ENCODE measurements at regions not wholly inside any gene's neighbourhood (a gene's known extent, or its start where the extent isn't known, plus 50 kb on each side); places are given as distances from the start of the nearest gene placed in this dataset.

DNA sequence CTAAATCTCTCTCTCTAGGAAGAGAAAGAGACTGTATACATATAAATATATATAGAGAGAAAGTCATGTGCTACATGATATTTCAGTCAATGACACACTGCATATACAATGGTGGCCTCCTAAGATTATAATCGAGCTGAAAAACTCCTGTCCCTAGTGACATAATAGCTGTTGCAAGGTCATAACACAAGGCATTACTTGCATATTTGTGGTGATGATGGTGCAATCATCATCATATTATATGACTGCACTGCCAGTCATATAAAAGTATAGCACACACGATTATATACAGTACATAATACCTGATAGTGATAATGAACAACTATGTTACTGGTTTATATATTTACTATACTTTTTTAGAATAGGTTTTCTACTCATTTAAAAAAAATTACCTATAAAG, 316.7 kb downstream of the FGFR2 start:
- TF ChIP-seq, protein P1, sequence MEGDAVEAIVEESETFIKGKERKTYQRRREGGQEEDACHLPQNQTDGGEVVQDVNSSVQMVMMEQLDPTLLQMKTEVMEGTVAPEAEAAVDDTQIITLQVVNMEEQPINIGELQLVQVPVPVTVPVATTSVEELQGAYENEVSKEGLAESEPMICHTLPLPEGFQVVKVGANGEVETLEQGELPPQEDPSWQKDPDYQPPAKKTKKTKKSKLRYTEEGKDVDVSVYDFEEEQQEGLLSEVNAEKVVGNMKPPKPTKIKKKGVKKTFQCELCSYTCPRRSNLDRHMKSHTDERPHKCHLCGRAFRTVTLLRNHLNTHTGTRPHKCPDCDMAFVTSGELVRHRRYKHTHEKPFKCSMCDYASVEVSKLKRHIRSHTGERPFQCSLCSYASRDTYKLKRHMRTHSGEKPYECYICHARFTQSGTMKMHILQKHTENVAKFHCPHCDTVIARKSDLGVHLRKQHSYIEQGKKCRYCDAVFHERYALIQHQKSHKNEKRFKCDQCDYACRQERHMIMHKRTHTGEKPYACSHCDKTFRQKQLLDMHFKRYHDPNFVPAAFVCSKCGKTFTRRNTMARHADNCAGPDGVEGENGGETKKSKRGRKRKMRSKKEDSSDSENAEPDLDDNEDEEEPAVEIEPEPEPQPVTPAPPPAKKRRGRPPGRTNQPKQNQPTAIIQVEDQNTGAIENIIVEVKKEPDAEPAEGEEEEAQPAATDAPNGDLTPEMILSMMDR (IDR thresholded peaks at IDR 0.05; ENCODE audit: extremely low read depth, insufficient read depth, missing control alignments) = no peak

GRCh38 chr10:121282264-121282663, 316.0 kb downstream of the FGFR2 start:
- no peak for DNase-seq (ENCODE audit: low spot score)
- in situ Hi-C loops (cut with MboI; ENCODE audit: low pct_unique_long_range_greater_than_20kb, low sequenced_read_pairs, unreplicated experiment) = no loop called here
- TF ChIP-seq, protein P1 (IDR thresholded peaks at IDR 0.05; ENCODE audit: extremely low read depth, insufficient read depth, missing control alignments) = no peak

More for the DNA sequence above, 316.7 kb downstream of the FGFR2 start:
- in situ Hi-C loops (cut with MboI; ENCODE audit: low pct_unique_long_range_greater_than_20kb, low sequenced_read_pairs, unreplicated experiment) = no loop called here
- DNase-seq (ENCODE audit: low spot score) = no peak

- TF ChIP-seq, protein P1 (IDR thresholded peaks at IDR 0.05; ENCODE audit: extremely low read depth, insufficient read depth, missing control alignments) = no peak
- no peak for DNase-seq (ENCODE audit: low spot score)
- in situ Hi-C loops (cut with MboI; ENCODE audit: low pct_unique_long_range_greater_than_20kb, low sequenced_read_pairs, unreplicated experiment) = no loop called here
These were observed 315.3 kb downstream of the FGFR2 start for GRCh38 chr10:121282797-121283515.

- in situ Hi-C loops (cut with MboI; ENCODE audit: low pct_unique_long_range_greater_than_20kb, low sequenced_read_pairs, unreplicated experiment) = no loop called here
- no peak for DNase-seq (ENCODE audit: low spot score)
- TF ChIP-seq, protein P1 (IDR thresholded peaks at IDR 0.05; ENCODE audit: extremely low read depth, insufficient read depth, missing control alignments) = no peak
These were observed 313.3 kb downstream of the FGFR2 start for GRCh38 chr10:121284936-121285335.

DNA sequence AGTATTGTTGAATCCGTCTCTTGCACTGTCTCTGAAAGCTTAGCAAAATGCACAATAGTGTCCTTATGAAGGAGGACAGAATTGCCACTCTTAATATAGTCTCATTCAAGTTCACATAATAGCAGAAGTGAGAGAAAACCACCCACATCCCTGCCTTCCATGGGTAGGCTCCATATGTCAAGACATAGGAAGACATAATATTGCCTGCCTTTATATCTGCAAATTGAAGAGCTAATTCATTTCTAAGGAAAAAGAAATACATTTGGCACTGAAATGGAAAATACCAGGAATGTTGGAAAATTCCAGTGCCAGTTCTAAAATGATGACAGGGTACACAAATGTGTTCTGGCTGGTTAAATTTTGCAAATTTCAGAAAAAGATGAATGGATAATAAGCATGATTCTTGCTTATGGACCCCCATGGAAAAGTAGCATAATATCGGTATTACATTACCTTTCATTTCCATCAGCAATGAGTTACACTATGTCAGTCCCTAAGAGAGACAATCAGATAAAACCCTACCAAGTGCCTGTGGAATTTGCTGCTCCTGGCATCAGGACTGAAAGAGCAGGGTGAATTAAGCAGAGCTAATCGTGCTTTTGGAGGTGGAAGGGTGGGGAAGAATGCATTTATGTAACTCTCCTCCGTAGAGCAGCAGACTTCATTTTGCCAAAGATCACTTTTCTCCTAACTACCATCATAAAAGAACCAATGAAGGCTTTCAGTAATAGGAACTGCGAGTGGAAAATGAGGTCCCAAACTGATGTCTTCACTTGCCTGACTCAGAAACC, 312.6 kb downstream of the FGFR2 start:
- TF ChIP-seq, protein P1 (IDR thresholded peaks at IDR 0.05; ENCODE audit: extremely low read depth, insufficient read depth, missing control alignments) = no peak
- DNase-seq (ENCODE audit: low spot score) = no peak
- in situ Hi-C loops (cut with MboI; ENCODE audit: low pct_unique_long_range_greater_than_20kb, low sequenced_read_pairs, unreplicated experiment) = no loop called here

GRCh38 chr10:121288011-121288410, 310.2 kb downstream of the FGFR2 start:
- no peak for DNase-seq (ENCODE audit: low spot score)
- TF ChIP-seq, protein P1 (IDR thresholded peaks at IDR 0.05; ENCODE audit: extremely low read depth, insufficient read depth, missing control alignments) = no peak
- in situ Hi-C loops (cut with MboI; ENCODE audit: low pct_unique_long_range_greater_than_20kb, low sequenced_read_pairs, unreplicated experiment) = no loop called here
